Neural progenitor cell (in vitro differentiated cells): ENCODE measurements at regions not wholly inside any gene's neighbourhood (a gene's known extent, or its start where the extent isn't known, plus 50 kb on each side); places are given as distances from the start of the nearest gene placed in this dataset.

ENCODE experiments used
- DNase-seq: peaks from one replicate; pipeline ENCODE4 v3.0.0-alpha.2; 2016; ENCODE audit warnings: low spot score
- H2AFZ ChIP-seq: fragments of 200-600 bp; sonication (generic); replicated peaks from 2 replicates; pipeline ENCODE4 v1.6.1; 2016; ENCODE audit warnings: antibody characterized with exemption
- H3F3A ChIP-seq: fragments of 200-600 bp; sonication (generic); 2 replicates; pipeline ENCODE4 v1.6.1; 2016; ENCODE audit warnings: antibody characterized with exemption, low read depth
- H3K27ac ChIP-seq: fragments of 200-600 bp; sonication (generic); 2 replicates; pipeline ENCODE4 v1.5.1; 2016; ENCODE audit warnings: mild to moderate bottlenecking
- H3K27me3 ChIP-seq: fragments of 200-600 bp; sonication (generic); 2 replicates; pipeline ENCODE4 v1.6.1; 2016; ENCODE audit warnings: mild to moderate bottlenecking, moderate library complexity
- H3K36me3 ChIP-seq: fragments of 200-600 bp; sonication (generic); 2 replicates; pipeline ENCODE4 v1.5.1; 2016
- H3K4me1 ChIP-seq: fragments of 200-600 bp; sonication (generic); 2 replicates; pipeline ENCODE4 v1.6.1; 2016; ENCODE audit warnings: mixed run types
- H3K4me2 ChIP-seq: fragments of 200-600 bp; sonication (generic); 2 replicates; pipeline ENCODE4 v1.6.1; 2016
- H3K4me3 ChIP-seq: fragments of 200-600 bp; sonication (generic); 2 replicates; pipeline ENCODE4 v1.5.1; 2016
- H3K79me2 ChIP-seq: fragments of 200-600 bp; sonication (generic); 2 replicates; pipeline ENCODE4 v1.6.1; 2016; ENCODE audit warnings: low read depth
- H3K9ac ChIP-seq: fragments of 200-600 bp; sonication (generic); 2 replicates; pipeline ENCODE4 v1.6.1; 2016
- H3K9me3 ChIP-seq: fragments of 200-600 bp; sonication (generic); 2 replicates; pipeline ENCODE4 v1.5.1; 2016; ENCODE audit warnings: low read depth
- H4K20me1 ChIP-seq: fragments of 200-600 bp; sonication (generic); 2 replicates; pipeline ENCODE4 v1.6.1; 2016; ENCODE audit warnings: low read depth
- H3K27ac Mint-ChIP-seq: 3 replicates; pipeline ENCODE4 v1.8.0; 2021; ENCODE audit warnings: mixed read lengths
- H3K27me3 Mint-ChIP-seq: 2 replicates; pipeline ENCODE4 v1.8.0; 2022; ENCODE audit warnings: low read depth, mild to moderate bottlenecking, inconsistent platforms, moderate library complexity, mixed read lengths; ENCODE audit not compliant: insufficient read depth
- H3K36me3 Mint-ChIP-seq: 3 replicates; pipeline ENCODE4 v1.8.0; 2021; ENCODE audit warnings: mixed read lengths
- H3K4me1 Mint-ChIP-seq: 3 replicates; pipeline ENCODE4 v1.8.0; 2021; ENCODE audit warnings: mixed read lengths
- H3K4me3 Mint-ChIP-seq: 3 replicates; pipeline ENCODE4 v1.8.0; 2021; ENCODE audit warnings: mild to moderate bottlenecking, moderate library complexity, mixed read lengths
- H3K9me3 Mint-ChIP-seq: 3 replicates; pipeline ENCODE4 v1.8.0; 2020; ENCODE audit warnings: mixed read lengths
- EZH2 ChIP-seq: fragments of 200-600 bp; sonication (generic); IDR thresholded peaks from 2 replicates; pipeline ENCODE4 v1.6.1; 2017; ENCODE audit warnings: antibody characterized with exemption, mild to moderate bottlenecking, moderate library complexity
- EZH2phosphoT487 ChIP-seq: fragments of 200-600 bp; sonication (generic); IDR thresholded peaks from 2 replicates; pipeline ENCODE4 v1.6.1; 2017; ENCODE audit warnings: antibody characterized with exemption
- TF ChIP-seq, protein P1 (sequence below): fragments of 200-600 bp; sonication (generic); IDR thresholded peaks from 2 replicates; pipeline ENCODE4 v1.5.1; 2017; ENCODE audit warnings: antibody characterized with exemption, mild to moderate bottlenecking

DNA sequence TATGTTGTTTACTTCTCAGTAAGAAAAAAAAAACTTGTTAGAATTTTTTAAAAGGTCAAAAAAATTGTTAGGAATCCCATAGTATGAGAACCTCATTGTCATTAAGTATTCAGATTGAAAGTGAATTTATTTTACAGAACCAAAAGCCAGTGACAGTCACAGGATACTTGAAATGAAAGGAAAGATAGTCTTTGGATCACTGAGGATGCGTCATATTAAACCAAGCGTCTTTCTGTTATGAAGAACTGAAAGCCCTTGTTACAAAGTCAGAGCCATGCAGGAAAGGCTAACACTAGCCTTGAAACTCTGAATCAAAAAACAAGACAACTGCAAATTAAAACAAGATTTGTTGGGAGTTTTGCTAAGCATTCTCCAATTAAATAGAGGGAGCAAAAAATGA lies 1348.0 kb upstream of the SLC10A2 start:
- no peaks in the 10 kb centered on the region for H3K9me3 Mint-ChIP-seq
- no peaks in the 10 kb centered on the region for H3K9me3 ChIP-seq
- no peaks in the 10 kb centered on the region for H3K36me3 ChIP-seq
- no peaks in the 10 kb centered on the region for H3F3A ChIP-seq
- H3K36me3 Mint-ChIP-seq, result no peaks in the 10 kb centered on the region
- no peaks in the 10 kb centered on the region for H3K27me3 ChIP-seq
- H4K20me1 ChIP-seq, result no peaks in the 10 kb centered on the region
- no peak overlapping the region for H3K27ac ChIP-seq
- no peak overlapping the region for H3K9ac ChIP-seq
- no peak overlapping the region for H3K4me3 ChIP-seq
- H3K4me1 Mint-ChIP-seq, result no peaks in the 10 kb centered on the region
- no peak overlapping the region for H2AFZ ChIP-seq
- DNase-seq, result no peak
- peaks cover 2% of the 10 kb centered on the region for H3K27me3 Mint-ChIP-seq
- TF ChIP-seq EZH2, result no peak
- no peak for TF ChIP-seq EZH2phosphoT487
- TF ChIP-seq, protein P1, sequence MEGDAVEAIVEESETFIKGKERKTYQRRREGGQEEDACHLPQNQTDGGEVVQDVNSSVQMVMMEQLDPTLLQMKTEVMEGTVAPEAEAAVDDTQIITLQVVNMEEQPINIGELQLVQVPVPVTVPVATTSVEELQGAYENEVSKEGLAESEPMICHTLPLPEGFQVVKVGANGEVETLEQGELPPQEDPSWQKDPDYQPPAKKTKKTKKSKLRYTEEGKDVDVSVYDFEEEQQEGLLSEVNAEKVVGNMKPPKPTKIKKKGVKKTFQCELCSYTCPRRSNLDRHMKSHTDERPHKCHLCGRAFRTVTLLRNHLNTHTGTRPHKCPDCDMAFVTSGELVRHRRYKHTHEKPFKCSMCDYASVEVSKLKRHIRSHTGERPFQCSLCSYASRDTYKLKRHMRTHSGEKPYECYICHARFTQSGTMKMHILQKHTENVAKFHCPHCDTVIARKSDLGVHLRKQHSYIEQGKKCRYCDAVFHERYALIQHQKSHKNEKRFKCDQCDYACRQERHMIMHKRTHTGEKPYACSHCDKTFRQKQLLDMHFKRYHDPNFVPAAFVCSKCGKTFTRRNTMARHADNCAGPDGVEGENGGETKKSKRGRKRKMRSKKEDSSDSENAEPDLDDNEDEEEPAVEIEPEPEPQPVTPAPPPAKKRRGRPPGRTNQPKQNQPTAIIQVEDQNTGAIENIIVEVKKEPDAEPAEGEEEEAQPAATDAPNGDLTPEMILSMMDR, result no peak
- no peaks in the 10 kb centered on the region for H3K79me2 ChIP-seq
- H3K4me3 Mint-ChIP-seq, result no peak overlapping the region
- no peak overlapping the region for H3K27ac Mint-ChIP-seq
- no peak overlapping the region for H3K4me2 ChIP-seq
- no peaks in the 10 kb centered on the region for H3K4me1 ChIP-seq

- Mint-ChIP-seq H3K9me3 (no peaks in the 10 kb centered on the region), H3K36me3 (no peaks in the 10 kb centered on the region), H3K4me1 (no peaks in the 10 kb centered on the region), H3K27me3 (peaks cover 3% of the 10 kb centered on the region), H3K27ac (no peak overlapping the region), H3K4me3 (no peak overlapping the region)
- Histone ChIP-seq H3K79me2 (no peaks in the 10 kb centered on the region), H4K20me1 (no peaks in the 10 kb centered on the region), H2AFZ (no peak overlapping the region), H3K27ac (no peak overlapping the region), H3K27me3 (no peaks in the 10 kb centered on the region), H3K4me2 (no peak overlapping the region), H3K4me1 (no peaks in the 10 kb centered on the region), H3K9me3 (no peaks in the 10 kb centered on the region), H3K4me3 (no peak overlapping the region), H3K9ac (no peak overlapping the region), H3K36me3 (no peaks in the 10 kb centered on the region), H3F3A (no peaks in the 10 kb centered on the region)
- DNase-seq, result no peak
- no peak for TF ChIP-seq EZH2
- no peak for TF ChIP-seq EZH2phosphoT487
- TF ChIP-seq, protein P1, result no peak
Measured at GRCh38 chr13:104411141-104411765, 1345.0 kb upstream of the SLC10A2 start.

GRCh38 chr13:104408733-104409132 lies 1342.5 kb upstream of the SLC10A2 start:
- no peaks in the 10 kb centered on the region for H3K36me3 ChIP-seq

More at GRCh38 chr13:104408733-104409132, 1342.5 kb upstream of the SLC10A2 start:
- Mint-ChIP-seq H3K9me3 (no peaks in the 10 kb centered on the region), H3K4me3 (no peak overlapping the region), H3K4me1 (no peaks in the 10 kb centered on the region), H3K27ac (no peak overlapping the region), H3K27me3 (peaks cover 3% of the 10 kb centered on the region), H3K36me3 (no peaks in the 10 kb centered on the region)
- TF ChIP-seq EZH2 (no peak), EZH2phosphoT487 (no peak)
- TF ChIP-seq, protein P1, result no peak
- no peak for DNase-seq
- Histone ChIP-seq H3K79me2 (no peaks in the 10 kb centered on the region), H3K9ac (no peak overlapping the region), H3K9me3 (no peaks in the 10 kb centered on the region), H4K20me1 (no peaks in the 10 kb centered on the region), H3K27ac (no peak overlapping the region), H3F3A (no peaks in the 10 kb centered on the region), H3K27me3 (no peaks in the 10 kb centered on the region), H2AFZ (no peak overlapping the region), H3K4me1 (no peaks in the 10 kb centered on the region), H3K4me2 (no peak overlapping the region), H3K4me3 (no peak overlapping the region)
